ENCODE measurements at regions not wholly inside any gene's neighbourhood (a gene's known extent, or its start where the extent isn't known, plus 50 kb on each side); places are given as distances from the start of the nearest gene placed in this dataset.

DNA sequence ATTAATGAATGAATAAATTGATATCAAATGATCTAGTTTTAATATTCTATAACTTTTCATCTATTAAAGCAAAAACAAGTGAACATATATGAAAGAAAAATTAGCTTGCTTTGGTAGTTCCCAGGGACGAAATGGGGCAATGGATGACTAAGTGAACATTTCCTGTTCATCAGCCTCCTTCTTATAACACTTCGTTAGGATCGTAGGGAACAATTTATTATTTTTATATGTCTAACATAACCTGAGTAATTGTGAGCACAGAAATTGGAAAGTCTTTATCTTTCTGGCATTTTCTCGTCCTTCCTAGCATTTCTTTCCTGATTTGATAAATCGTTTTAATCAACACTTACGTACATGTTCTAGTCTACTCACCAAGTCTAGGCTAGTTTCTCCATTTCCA lies 59.1 kb upstream of the PPP1R3C start:
- DNase-seq (ENCODE audit: low read depth): no peak

DNA sequence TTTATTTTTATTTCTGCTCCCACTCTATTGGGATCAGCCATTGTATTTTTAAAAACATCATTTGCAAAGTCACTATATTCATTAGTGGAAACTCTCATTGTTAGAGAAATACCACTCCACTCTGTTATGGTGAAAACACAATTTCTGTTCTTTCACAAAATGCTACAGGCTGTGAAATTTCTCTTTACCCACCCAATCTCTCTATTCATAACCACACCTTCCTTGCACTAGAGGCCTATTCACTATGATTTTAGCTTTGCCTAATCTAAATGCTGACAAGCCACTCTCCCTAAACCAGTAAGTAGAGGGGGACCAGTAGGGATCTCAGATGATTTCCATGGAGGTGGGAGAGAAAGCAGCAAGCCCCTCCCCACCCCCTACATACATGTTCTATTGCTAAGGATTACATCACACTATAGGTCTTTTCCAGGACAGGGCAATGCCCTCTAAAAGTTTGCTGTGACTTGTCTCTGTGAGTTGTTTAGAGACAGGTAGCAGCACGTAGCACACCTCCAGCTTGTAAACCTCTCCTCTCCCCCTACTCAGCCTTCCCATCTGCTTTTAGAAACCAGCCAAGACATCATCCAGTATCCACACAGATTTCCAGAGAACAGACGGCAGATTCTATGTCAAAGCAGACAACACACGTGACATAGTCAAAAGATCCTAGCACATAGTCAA lies 58.3 kb upstream of the PPP1R3C start:
- DNase-seq (ENCODE audit: low read depth): no peak

DNA sequence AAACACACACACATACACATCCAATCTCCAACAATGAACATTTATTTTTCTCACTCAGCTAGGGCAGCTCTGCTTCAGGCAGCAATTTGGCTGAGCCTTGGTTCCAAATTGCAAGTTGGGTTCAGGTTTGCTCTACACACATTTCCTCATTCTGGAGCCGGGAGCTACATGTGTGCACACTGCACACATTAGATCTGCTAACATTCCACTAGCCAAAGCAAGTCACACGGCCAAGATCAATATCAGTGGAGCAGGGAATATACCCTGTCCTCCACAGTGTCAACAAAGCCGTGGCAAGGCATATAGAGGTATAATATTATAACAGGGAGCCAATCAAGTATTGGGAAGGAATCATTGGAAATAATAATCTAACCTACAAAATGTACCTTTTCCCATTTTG lies 57.5 kb upstream of the PPP1R3C start:
- DNase-seq (ENCODE audit: low read depth): no peak

DNA sequence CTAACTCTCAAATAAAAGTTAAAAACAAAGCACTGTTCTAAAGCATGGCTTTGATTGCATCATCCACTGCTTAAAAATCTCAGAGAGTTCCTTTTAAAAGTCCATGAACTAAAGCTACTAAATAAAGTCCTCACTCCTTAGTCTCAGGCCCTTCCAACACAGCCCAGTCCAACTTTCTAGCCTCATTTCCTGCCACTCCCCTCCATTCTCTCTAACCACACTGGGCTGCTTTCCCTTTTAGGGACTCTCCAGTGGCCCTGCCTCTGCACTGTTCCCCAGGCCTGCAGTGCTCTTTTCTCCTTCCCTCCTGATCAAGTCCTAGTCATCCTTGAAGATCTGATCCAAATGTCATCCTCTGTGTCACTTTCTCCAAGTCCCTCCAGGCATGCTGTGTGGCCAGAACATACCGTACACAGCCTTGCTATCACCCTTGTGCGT lies 56.9 kb upstream of the PPP1R3C start:
- DNase-seq (ENCODE audit: low read depth): peak; percentile 29

DNA sequence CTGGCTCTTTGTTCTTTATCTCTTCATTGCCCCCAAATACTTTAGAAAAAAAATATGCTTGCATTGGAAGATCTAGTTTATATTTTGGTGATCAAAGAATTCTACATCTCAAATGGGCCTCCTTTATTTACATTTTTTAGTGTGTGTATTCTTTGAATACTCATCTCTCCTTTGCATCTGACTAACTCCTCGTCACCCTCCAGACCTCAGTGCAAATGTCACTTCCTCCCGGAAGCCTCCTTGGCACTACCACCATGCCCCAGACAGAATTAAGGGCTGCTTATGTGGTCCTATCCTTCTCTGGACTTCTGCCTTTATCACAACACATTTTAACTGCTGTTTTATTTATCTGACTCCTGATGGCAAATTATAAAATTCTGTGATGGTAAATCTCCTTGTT lies 52.0 kb upstream of the PPP1R3C start:
- DNase-seq (ENCODE audit: low read depth): no peak

DNA sequence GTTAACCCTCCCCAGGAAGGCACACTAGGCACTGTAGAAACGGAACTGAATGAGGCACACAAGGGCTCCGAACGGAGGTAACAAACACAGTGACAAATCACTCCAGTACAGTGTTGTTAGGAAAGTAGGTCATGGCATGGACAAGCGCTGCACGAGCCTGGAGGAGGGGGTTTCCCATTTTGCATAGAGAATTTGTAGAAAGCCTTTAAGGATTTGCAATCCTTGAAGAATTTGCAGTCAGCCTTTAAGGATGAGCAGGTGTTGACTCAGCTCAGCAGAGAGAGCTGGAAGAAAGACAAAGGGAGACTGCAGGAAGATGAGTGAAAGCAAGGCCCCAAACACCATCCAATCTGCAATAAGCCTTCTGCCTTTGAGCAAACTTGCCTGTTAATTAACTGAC lies 51.1 kb upstream of the PPP1R3C start:
- peak; percentile 69 for DNase-seq (ENCODE audit: low read depth)

DNA sequence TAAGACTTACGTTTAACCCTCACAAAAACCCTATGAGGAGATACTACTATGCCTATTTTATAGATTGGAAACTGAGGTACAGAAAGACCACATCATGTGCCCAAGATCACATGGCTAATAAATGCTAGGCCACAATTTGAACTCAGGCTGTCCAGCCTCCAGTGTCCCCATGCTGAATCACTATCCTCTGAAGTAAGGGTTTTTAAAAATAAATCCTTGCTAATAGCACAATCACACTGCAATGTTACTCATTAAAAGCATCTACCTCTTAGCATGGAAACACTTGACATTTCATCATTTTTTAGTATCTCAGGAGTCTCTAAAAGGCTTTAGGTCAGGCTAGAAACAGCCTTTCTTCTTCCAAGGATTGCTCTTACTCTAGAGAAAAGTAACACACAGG lies 50.0 kb upstream of the PPP1R3C start:
- DNase-seq (ENCODE audit: low read depth): no peak

All from LHCN-M2 (cell line).